HG03558 (cell line): ENCODE measurements at regions not wholly inside any gene's neighbourhood (a gene's known extent, or its start where the extent isn't known, plus 50 kb on each side); places are given as distances from the start of the nearest gene placed in this dataset.

Experiments
- ATAC-seq: cut with Tn5 transposase; IDR thresholded peaks from one replicate; pipeline ENCODE4 v1.9.1; 2021; ENCODE audit warnings: moderate number of reproducible peaks; ENCODE audit not compliant: unreplicated experiment; ENCODE audit errors: extremely low read depth

DNA sequence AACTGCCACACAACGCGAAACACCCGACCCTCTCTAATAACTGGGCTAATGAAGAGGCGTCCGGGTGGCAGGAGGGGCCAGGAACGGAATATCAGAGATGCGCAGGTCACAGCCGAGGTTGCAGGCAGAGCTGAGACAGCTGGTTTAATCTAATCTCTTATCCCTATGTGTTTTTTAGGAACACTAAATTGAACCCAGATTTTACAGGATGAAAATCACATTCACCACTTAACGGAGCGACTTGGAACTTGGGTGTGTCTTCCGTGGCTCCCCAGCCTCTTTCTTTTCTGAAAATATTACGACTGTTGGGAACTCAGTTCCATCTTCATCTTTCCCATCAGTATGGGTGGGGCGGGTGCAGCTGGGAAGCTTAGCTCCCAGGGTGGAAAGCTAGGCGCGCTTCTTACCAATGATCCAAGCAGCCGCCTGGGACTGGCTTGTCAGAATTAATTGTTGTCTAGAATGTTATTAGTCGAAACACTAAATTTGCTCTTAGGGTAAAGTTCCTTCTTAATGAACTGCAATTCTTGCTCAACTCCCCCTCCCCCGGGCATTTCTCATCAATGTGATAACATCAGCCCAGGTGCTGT lies 92.5 kb downstream of the IRX2 start:
- no peak for ATAC-seq

DNA sequence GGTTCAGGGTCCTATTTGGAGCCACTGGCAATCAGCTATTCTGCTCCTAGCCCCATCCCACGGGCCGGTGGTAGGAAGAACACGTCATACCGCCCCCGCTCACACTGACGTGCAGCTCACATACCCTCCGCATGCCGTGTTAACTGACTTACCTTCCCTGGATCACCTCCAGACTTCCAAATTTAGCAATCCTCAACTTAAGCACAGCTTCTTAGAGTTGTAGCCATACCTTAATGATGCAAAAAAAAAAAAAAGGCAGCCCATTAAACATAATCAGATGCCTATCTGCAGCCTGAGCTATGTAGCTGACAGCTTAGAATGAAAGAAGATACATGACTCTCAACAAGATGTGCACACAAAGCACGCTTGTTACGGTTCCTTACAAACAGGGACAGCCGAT lies 93.0 kb downstream of the IRX2 start:
- ATAC-seq, result no peak

- ATAC-seq, result no peak
Measured at GRCh38 chr5:2657151-2657550, 94.3 kb downstream of the IRX2 start.

DNA sequence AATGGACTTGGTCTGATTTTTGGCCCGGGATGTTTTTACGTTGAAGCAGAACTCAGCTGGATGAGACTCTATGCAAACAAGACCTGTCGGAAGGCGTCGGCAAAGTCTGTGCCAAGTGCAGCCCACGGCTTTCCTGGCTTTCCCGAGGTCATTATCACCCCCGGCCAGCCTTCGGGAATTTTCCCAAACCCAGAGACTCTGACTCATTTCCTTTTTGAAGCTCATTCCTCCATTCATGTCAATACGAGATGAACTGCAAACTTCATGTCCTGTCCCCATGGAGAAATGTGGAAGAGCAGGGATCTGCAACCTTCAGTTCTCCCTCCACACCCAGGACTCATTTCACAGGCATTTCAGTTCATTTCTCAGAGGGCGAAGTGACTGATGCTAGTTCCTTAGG lies 95.3 kb downstream of the IRX2 start:
- no peak for ATAC-seq

GRCh38 chr5:2653991-2654390 lies 97.5 kb downstream of the IRX2 start:
- no peak for ATAC-seq

DNA sequence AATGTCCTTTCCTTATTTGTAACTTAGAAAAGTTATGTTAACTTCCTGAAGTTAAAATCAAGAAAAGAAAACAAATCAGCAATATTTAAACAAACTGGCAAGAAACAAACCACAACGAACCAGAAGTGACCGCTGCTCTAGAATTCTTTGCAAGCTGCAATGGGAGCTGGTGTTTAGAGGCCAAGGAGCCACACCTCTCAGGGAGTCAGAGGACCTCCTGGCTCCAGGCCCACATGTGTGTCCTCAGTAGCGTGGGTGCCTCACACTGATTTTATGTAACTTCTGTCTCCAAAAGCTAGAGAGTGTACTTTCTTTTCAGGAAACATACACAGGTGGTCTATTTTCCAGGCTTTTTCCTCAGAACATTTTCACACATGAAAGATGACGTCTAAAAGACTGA lies 100.4 kb downstream of the IRX2 start:
- no peak for ATAC-seq

- no peak for ATAC-seq
Measured at GRCh38 chr5:2642684-2643345, 108.7 kb downstream of the IRX2 start.

- no peak for ATAC-seq
Measured at GRCh38 chr5:2640717-2641116, 110.8 kb downstream of the IRX2 start.

DNA sequence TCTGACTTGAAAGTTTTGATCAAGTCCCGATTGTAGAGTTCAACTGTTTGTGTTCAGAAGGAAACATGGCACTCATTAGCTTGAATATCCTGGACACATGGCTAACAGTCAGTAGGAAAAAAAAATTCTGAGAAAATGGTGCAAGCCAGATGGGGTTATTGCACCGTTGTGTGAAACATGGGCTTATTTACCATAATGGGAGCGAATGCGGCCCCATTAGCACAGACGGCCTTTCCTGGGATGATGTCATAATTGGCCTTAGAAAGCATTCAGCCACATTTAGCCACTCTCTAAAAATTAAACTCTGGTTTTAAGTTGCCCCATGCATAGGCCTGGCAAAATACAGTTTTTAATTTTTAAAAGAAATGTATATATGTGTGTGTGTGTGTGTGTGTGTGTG lies 112.1 kb downstream of the IRX2 start:
- no peak for ATAC-seq

- ATAC-seq, result no peak
Measured at GRCh38 chr5:2634399-2635176, 116.9 kb downstream of the IRX2 start.

GRCh38 chr5:2633992-2634391 lies 117.5 kb downstream of the IRX2 start:
- ATAC-seq, result no peak

DNA sequence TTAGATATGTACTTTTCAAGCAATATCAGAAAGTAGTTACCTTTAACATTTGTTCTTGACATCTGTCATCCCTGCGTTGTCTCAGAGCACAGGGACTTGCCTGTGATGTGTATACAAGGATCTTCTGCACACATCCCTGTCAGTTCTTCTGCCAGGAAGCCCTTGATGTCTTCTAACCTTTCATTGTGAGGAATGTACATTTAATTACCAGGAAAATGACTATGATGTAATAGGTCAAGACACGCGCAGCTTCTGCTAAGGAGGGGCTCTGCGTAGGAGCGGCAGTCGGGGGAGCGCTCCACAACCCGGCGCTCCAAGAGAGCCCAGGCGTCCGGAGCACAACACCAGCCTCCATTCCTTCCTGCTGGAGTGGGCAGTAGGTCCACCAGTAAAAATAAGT lies 119.7 kb downstream of the IRX2 start:
- no peak for ATAC-seq

- no peak for ATAC-seq
Measured at GRCh38 chr5:2629045-2629444, 122.4 kb downstream of the IRX2 start.

- ATAC-seq, result no peak
Measured at GRCh38 chr5:2627867-2628266, 123.6 kb downstream of the IRX2 start.

DNA sequence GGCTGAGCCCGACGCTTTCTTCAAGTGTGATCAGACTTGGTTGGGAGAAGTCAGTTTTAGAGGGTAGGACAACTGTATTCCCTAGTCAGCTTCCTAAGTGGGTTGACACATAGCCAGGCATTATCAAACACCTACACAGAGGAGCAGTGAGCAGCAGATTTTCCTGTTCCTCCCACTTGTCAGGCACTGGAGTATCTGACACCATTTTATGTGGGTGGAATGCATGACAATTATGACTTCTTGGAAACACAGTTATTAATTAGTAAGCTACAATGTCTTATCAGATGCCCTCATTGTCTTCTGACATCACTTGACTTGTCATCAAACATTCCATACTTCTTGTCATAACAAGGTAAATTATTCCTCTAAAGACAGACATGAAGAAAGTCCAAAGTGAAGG lies 124.9 kb downstream of the IRX2 start:
- no peak for ATAC-seq

DNA sequence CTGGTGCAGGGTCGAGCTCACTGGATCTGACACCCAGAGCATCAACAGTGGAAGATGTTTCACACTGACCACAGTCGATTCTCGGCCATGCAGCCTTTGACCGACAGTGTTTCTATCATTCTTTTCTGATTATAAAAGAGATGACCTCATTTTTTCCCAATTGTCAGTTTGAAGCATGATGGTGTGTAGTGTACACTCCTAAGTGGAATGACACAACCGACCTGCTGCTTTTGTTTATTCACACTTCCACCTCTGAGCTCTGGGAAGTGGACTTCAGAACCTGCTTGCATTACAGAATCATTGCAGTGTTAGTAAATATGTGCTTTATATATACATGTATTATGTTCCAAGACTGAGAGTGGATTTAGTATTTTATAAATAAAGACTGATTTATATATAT lies 128.6 kb downstream of the IRX2 start:
- no peak for ATAC-seq

- no peak for ATAC-seq
Measured at GRCh38 chr5:2621631-2622030, 129.8 kb downstream of the IRX2 start.

DNA sequence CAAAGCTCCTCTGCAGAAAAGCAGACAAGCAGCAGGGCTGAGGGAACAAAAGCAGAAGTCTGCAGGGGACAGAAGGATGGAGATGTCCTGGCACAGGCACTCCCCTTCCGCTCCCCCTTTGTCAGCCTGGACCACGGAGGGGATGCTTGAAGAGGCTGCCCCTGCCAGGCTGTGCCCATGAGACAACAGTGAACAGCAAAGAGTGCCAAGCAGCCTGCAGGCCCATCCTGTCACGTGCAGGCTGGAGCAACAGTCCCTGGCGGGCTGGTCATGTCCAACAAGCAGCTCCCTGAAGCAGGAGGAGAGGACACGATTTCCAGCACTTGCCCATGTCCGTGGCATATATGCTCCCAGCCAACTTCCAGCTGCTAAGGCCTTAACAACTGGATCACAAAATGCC lies 132.3 kb downstream of the IRX2 start:
- ATAC-seq, result no peak

DNA sequence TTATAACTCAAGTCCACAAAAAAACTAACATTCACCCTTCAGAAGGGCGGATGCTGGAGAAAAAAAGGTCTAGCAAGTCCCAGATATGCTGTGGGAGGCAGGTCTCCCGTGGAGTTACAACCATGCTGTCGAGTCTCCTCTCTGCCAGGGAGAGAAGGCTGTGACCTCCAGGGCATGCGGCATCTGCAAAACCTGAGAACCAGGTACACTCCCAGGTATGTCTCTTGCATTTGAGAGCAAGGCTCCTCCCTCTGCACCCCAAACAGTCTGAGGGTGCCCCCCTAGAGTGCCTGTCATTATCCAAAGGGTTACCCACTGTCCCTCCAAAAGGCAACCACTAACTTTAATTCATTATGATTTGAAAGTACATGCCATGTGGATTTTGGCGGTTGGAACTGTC lies 134.0 kb downstream of the IRX2 start:
- ATAC-seq, result no peak

DNA sequence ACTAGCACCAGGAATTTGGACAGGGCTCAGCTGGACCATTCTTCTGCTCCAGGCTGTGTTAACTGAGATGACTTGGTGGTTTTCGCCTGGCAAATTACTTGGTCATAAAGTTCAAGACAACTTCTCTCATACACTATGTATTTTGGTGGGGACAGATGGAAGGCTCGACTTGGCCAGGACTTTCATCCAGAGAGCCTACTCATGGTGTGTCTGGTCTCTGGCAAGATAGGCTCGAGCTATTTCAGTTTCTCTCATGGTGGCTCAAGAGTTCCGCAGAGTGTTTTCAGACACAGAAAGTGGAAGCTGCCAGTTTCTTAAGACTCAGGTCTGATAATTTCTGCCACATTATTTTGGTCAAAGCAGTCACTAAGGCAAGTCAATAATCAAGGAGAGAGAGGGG lies 135.6 kb downstream of the IRX2 start:
- ATAC-seq, result no peak

- ATAC-seq, result no peak
Measured at GRCh38 chr5:2614571-2614970, 136.9 kb downstream of the IRX2 start.

- ATAC-seq, result no peak
Measured at GRCh38 chr5:2611659-2612058, 139.8 kb downstream of the IRX2 start.
